Mammary epithelial cell (primary cell): ENCODE measurements at regions not wholly inside any gene's neighbourhood (a gene's known extent, or its start where the extent isn't known, plus 50 kb on each side); places are given as distances from the start of the nearest gene placed in this dataset.

Source experiments
- EZH2 ChIP-seq: IDR thresholded peaks from 2 replicates; pipeline ENCODE4 v1.6.1; 2012; ENCODE audit warnings: low read length, inconsistent platforms, borderline replicate concordance
- TF ChIP-seq, protein P1 (sequence below), 2 donors: IDR thresholded peaks in 1 of 2; conservative IDR thresholded peaks in 1 of 2; 2 replicates each; pipeline ENCODE4 v1.5.1; 2011 to 2012; ENCODE audit warnings: inconsistent platforms in 2 of 2, low read length in 2 of 2, mild to moderate bottlenecking in 2 of 2, control low read depth in 1 of 2, low read depth in 1 of 2; ENCODE audit not compliant: insufficient read depth in 1 of 2; ENCODE audit errors: extremely low read depth in 1 of 2

GRCh38 chr2:22486343-22486742 lies 898.6 kb upstream of the KLHL29 start:
- TF ChIP-seq, protein P1, sequence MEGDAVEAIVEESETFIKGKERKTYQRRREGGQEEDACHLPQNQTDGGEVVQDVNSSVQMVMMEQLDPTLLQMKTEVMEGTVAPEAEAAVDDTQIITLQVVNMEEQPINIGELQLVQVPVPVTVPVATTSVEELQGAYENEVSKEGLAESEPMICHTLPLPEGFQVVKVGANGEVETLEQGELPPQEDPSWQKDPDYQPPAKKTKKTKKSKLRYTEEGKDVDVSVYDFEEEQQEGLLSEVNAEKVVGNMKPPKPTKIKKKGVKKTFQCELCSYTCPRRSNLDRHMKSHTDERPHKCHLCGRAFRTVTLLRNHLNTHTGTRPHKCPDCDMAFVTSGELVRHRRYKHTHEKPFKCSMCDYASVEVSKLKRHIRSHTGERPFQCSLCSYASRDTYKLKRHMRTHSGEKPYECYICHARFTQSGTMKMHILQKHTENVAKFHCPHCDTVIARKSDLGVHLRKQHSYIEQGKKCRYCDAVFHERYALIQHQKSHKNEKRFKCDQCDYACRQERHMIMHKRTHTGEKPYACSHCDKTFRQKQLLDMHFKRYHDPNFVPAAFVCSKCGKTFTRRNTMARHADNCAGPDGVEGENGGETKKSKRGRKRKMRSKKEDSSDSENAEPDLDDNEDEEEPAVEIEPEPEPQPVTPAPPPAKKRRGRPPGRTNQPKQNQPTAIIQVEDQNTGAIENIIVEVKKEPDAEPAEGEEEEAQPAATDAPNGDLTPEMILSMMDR (conservative IDR thresholded peaks at IDR 0.05 in 1 of 2, IDR thresholded peaks at IDR 0.05 in 1 of 2; ENCODE audit: extremely low read depth in 1 of 2, insufficient read depth in 1 of 2, low read depth in 1 of 2, low read length in 2 of 2), result no peak
- no peak for TF ChIP-seq EZH2
